Stimulated activated naive B cell treated with anti-CD40 and anti-IgM and Interleukin-4, amounts not matched to agents 10 μg/mL and 1 μg/mL and 100 μg/mL, for 72 hours (primary cell): ENCODE measurements at regions not wholly inside any gene's neighbourhood (a gene's known extent, or its start where the extent isn't known, plus 50 kb on each side); places are given as distances from the start of the nearest gene placed in this dataset.
"Not testable (repeated sequence)": the region's sequence is repeated elsewhere in the genome, so short reads cannot be mapped to it uniquely, and the experiment has no call there.

Experiments
- ATAC-seq, 2 donors: fragments of 150-1000 bp; cut with Tn5 transposase; replicated peaks; 2 replicates each; pipeline ENCODE4 v1.10.0; 2021; ENCODE audit warnings: moderate library complexity in 1 of 2
- DNase-seq: peaks from one replicate; pipeline ENCODE4 v3.0.0; 2021
- H3K27ac Mint-ChIP-seq: one replicate; pipeline ENCODE4 v1.8.0; 2022; ENCODE audit warnings: mild to moderate bottlenecking, mixed read lengths
- H3K27me3 Mint-ChIP-seq, 2 donors: one replicate each; pipeline ENCODE4 v1.8.0; 2022; ENCODE audit warnings: mixed read lengths in 2 of 2
- H3K36me3 Mint-ChIP-seq, 2 donors: one replicate each; pipeline ENCODE4 v1.8.0; 2022; ENCODE audit warnings: mixed read lengths in 2 of 2, mild to moderate bottlenecking in 1 of 2
- H3K4me1 Mint-ChIP-seq, 2 donors: one replicate each; pipeline ENCODE4 v1.8.0; 2022; ENCODE audit warnings: mixed read lengths in 2 of 2, mild to moderate bottlenecking in 1 of 2
- H3K4me3 Mint-ChIP-seq, 2 donors: one replicate each; pipeline ENCODE4 v1.8.0; 2022; ENCODE audit warnings: mild to moderate bottlenecking in 2 of 2, mixed read lengths in 2 of 2, moderate library complexity in 1 of 2
- H3K9me3 Mint-ChIP-seq, 2 donors: one replicate each; pipeline ENCODE4 v1.8.0; 2022; ENCODE audit warnings: mixed read lengths in 2 of 2, mild to moderate bottlenecking in 1 of 2

GRCh38 chr3:69688400-69688799 lies 50.9 kb upstream of the MITF start:
- Mint-ChIP-seq H3K27ac (no peak overlapping the region), H3K27me3 (peaks cover 0 to 3% of the 10 kb centered on the region in 2 donors), H3K9me3 (no peaks in the 10 kb centered on the region), H3K36me3 (no peaks in the 10 kb centered on the region), H3K4me1 (no peaks in the 10 kb centered on the region), H3K4me3 (no peak overlapping the region)
- ATAC-seq = no peak
- no peak for DNase-seq

GRCh38 chr3:69687641-69688040 lies 51.6 kb upstream of the MITF start:
- no peak overlapping the region for H3K4me3 Mint-ChIP-seq

GRCh38 chr3:69686056-69686455 lies 53.2 kb upstream of the MITF start:
- Mint-ChIP-seq H3K27ac (no peak overlapping the region), H3K9me3 (no peaks in the 10 kb centered on the region), H3K36me3 (no peaks in the 10 kb centered on the region), H3K4me1 (no peaks in the 10 kb centered on the region), H3K4me3 (no peak overlapping the region), H3K27me3 (peaks cover 0 to 3% of the 10 kb centered on the region in 2 donors)
- no peak for ATAC-seq
- DNase-seq = no peak

More at GRCh38 chr3:69687641-69688040, 51.6 kb upstream of the MITF start:
- Mint-ChIP-seq H3K36me3 (no peaks in the 10 kb centered on the region), H3K4me1 (no peaks in the 10 kb centered on the region), H3K27ac (no peak overlapping the region), H3K27me3 (peaks cover 0 to 3% of the 10 kb centered on the region in 2 donors), H3K9me3 (no peaks in the 10 kb centered on the region)
- DNase-seq (no peak), ATAC-seq (no peak)

GRCh38 chr3:69684309-69684961 lies 54.8 kb upstream of the MITF start:
- H3K36me3 Mint-ChIP-seq = no peaks in the 10 kb centered on the region
- no peaks in the 10 kb centered on the region for H3K27me3 Mint-ChIP-seq
- H3K4me1 Mint-ChIP-seq = no peaks in the 10 kb centered on the region
- ATAC-seq (no peak), DNase-seq (no peak)
- H3K27ac Mint-ChIP-seq = no peak overlapping the region
- no peak overlapping the region for H3K4me3 Mint-ChIP-seq
- H3K9me3 Mint-ChIP-seq = no peaks in the 10 kb centered on the region

- no peaks in the 10 kb centered on the region for H3K9me3 Mint-ChIP-seq
- DNase-seq (no peak), ATAC-seq (no peak)
- H3K27ac Mint-ChIP-seq = no peak overlapping the region
- no peak overlapping the region for H3K4me3 Mint-ChIP-seq
- H3K36me3 Mint-ChIP-seq = no peaks in the 10 kb centered on the region
- H3K4me1 Mint-ChIP-seq = peaks cover 0 to 2% of the 10 kb centered on the region in 2 donors
- H3K27me3 Mint-ChIP-seq = peaks cover 0 to 3% of the 10 kb centered on the region in 2 donors
Measured at GRCh38 chr3:69683082-69683806, 56.0 kb upstream of the MITF start.

- not testable (repeated sequence) for H3K4me3 Mint-ChIP-seq, H3K27me3 Mint-ChIP-seq, H3K4me1 Mint-ChIP-seq, H3K9me3 Mint-ChIP-seq, H3K27ac Mint-ChIP-seq, DNase-seq, H3K36me3 Mint-ChIP-seq, ATAC-seq
Measured at GRCh38 chr3:69677456-69677855, 61.8 kb upstream of the MITF start.

- H3K27ac Mint-ChIP-seq = no peak overlapping the region
- ATAC-seq = no peak
- peaks cover 0 to 2% of the 10 kb centered on the region in 2 donors for H3K4me1 Mint-ChIP-seq
- no peaks in the 10 kb centered on the region for H3K9me3 Mint-ChIP-seq
- no peaks in the 10 kb centered on the region for H3K36me3 Mint-ChIP-seq
- H3K4me3 Mint-ChIP-seq = no peak overlapping the region
- DNase-seq = no peak
- H3K27me3 Mint-ChIP-seq = peaks cover 0 to 3% of the 10 kb centered on the region in 2 donors
Measured at GRCh38 chr3:69675786-69676530, 63.3 kb upstream of the MITF start.

- Mint-ChIP-seq H3K4me1 (peaks cover 0 to 2% of the 10 kb centered on the region in 2 donors), H3K4me3 (no peak overlapping the region), H3K36me3 (no peaks in the 10 kb centered on the region), H3K9me3 (no peaks in the 10 kb centered on the region), H3K27ac (no peak overlapping the region), H3K27me3 (peaks cover 0 to 3% of the 10 kb centered on the region in 2 donors)
- ATAC-seq (no peak), DNase-seq (no peak)
Measured at GRCh38 chr3:69674752-69675151, 64.5 kb upstream of the MITF start.

- H3K27me3 Mint-ChIP-seq = no peaks in the 10 kb centered on the region
- H3K4me1 Mint-ChIP-seq = no peaks in the 10 kb centered on the region
- H3K4me3 Mint-ChIP-seq = no peak overlapping the region
- H3K36me3 Mint-ChIP-seq = no peaks in the 10 kb centered on the region
- DNase-seq (no peak), ATAC-seq (no peak)
- H3K9me3 Mint-ChIP-seq = no peaks in the 10 kb centered on the region
- no peak overlapping the region for H3K27ac Mint-ChIP-seq
Measured at GRCh38 chr3:69671082-69671952, 67.9 kb upstream of the MITF start.

- Mint-ChIP-seq H3K9me3 (no peaks in the 10 kb centered on the region), H3K27ac (no peak overlapping the region), H3K27me3 (no peaks in the 10 kb centered on the region), H3K4me3 (no peak overlapping the region), H3K4me1 (no peaks in the 10 kb centered on the region), H3K36me3 (no peaks in the 10 kb centered on the region)
- ATAC-seq = no peak
- DNase-seq = no peak
Measured at GRCh38 chr3:69669070-69669469, 70.2 kb upstream of the MITF start.

- H3K4me3 Mint-ChIP-seq = no peak overlapping the region
- H3K4me1 Mint-ChIP-seq = no peaks in the 10 kb centered on the region
- no peaks in the 10 kb centered on the region for H3K36me3 Mint-ChIP-seq
- no peaks in the 10 kb centered on the region for H3K9me3 Mint-ChIP-seq
- DNase-seq (no peak), ATAC-seq (no peak)
- H3K27me3 Mint-ChIP-seq = peaks cover 0 to 4% of the 10 kb centered on the region in 2 donors
- no peak overlapping the region for H3K27ac Mint-ChIP-seq
Measured at GRCh38 chr3:69665026-69665737, 74.1 kb upstream of the MITF start.

- no peak for ATAC-seq
- DNase-seq = no peak
- no peak overlapping the region for H3K27ac Mint-ChIP-seq
- peaks cover 0 to 4% of the 10 kb centered on the region in 2 donors for H3K27me3 Mint-ChIP-seq
- H3K4me1 Mint-ChIP-seq = no peaks in the 10 kb centered on the region
- no peaks in the 10 kb centered on the region for H3K36me3 Mint-ChIP-seq
- H3K4me3 Mint-ChIP-seq = no peak overlapping the region
- peaks cover 0 to 2% of the 10 kb centered on the region in 2 donors for H3K9me3 Mint-ChIP-seq
Measured at GRCh38 chr3:69660631-69661030, 78.6 kb upstream of the MITF start.

- Mint-ChIP-seq H3K4me1 (no peaks in the 10 kb centered on the region), H3K4me3 (no peak overlapping the region), H3K27ac (no peak overlapping the region), H3K9me3 (peaks cover 0 to 2% of the 10 kb centered on the region in 2 donors), H3K36me3 (no peaks in the 10 kb centered on the region), H3K27me3 (peaks cover 0 to 4% of the 10 kb centered on the region in 2 donors)
- ATAC-seq = no peak
- DNase-seq = no peak
Measured at GRCh38 chr3:69659180-69659910, 79.9 kb upstream of the MITF start.
